ENCODE measurements at regions not wholly inside any gene's neighbourhood (a gene's known extent, or its start where the extent isn't known, plus 50 kb on each side); places are given as distances from the start of the nearest gene placed in this dataset.
"Not testable (repeated sequence)": the region's sequence is repeated elsewhere in the genome, so short reads cannot be mapped to it uniquely, and the experiment has no call there.

- H3K9me3 ChIP-seq (replicated peaks; ENCODE audit: control insufficient read depth, insufficient read depth, low read depth, low read length) = no peaks in the 10 kb centered on the region
- DNase-seq (ENCODE audit: extremely low read depth in 1 of 4, low spot score in 3 of 4) (no peak), ATAC-seq (no peak), FAIRE-seq (no peak)
- intact Hi-C loops (cut with micrococcal nuclease) = no loop called here
- no peak overlapping the region for H3K4me2 ChIP-seq (ENCODE audit: insufficient read depth, low read length)
- ChIA-PET CTCF (ENCODE audit: low intra/inter-chr PET ratio) (no interaction called here), POLR2A (no interaction called here)
- no peak overlapping the region for H2AFZ ChIP-seq (ENCODE audit: low read depth, low read length)
- TF ChIP-seq SETDB1 (IDR thresholded peaks at IDR 0.05; ENCODE audit: low read length) = no peak
- no peak for TF ChIP-seq RREB1 (CRISPR knock-in tag; IDR thresholded peaks at IDR 0.05)
- no peak for TF ChIP-seq ZNF512 (tag; IDR thresholded peaks at IDR 0.05)
- no peak for TF ChIP-seq SRF (CRISPR knock-in tag; IDR thresholded peaks at IDR 0.05)
- no peak for TF ChIP-seq MTA2 (IDR thresholded peaks at IDR 0.05; ENCODE audit: low read depth)
- no peak for TF ChIP-seq GTF2A2 (tag; IDR thresholded peaks at IDR 0.05)
- TF ChIP-seq TCF7 (IDR thresholded peaks at IDR 0.05; ENCODE audit: borderline replicate concordance) = no peak
- no peak for TF ChIP-seq ARID2 (IDR thresholded peaks at IDR 0.05)
- no peak for TF ChIP-seq ZNF561 (CRISPR knock-in tag; conservative IDR thresholded peaks at IDR 0.05)
- H3K79me2 ChIP-seq (ENCODE audit: control insufficient read depth, insufficient read depth, low read length) = no peaks in the 10 kb centered on the region
- no peak overlapping the region for H3K9ac ChIP-seq (ENCODE audit: insufficient read depth in 1 of 2, low read depth in 2 of 2, low read length in 2 of 2)
- H4K20me1 ChIP-seq (replicated peaks; ENCODE audit: control insufficient read depth, insufficient read depth, low read length) = no peaks in the 10 kb centered on the region
- no peaks in the 10 kb centered on the region for H3K36me3 ChIP-seq (ENCODE audit: control insufficient read depth, insufficient read depth, low read length)
- BruUV-seq (replicated peaks) = no TSS peak
- no peaks in the 10 kb centered on the region for H3K4me1 ChIP-seq (replicated peaks in 1 of 2; ENCODE audit: control insufficient read depth in 2 of 2, insufficient read depth in 2 of 2, low read length in 2 of 2)
- H3K27ac ChIP-seq (ENCODE audit: extremely low read depth, low read depth, low read length) = no peak overlapping the region
- no peaks in the 10 kb centered on the region for H3K27me3 ChIP-seq (ENCODE audit: control insufficient read depth in 2 of 2, insufficient read depth in 2 of 2, low read length in 2 of 2)
- 0% methylated on average over 1 of the region's 1 CpG for WGBS (ENCODE audit: insufficient coverage, low coverage, missing lambda C conversion rate)
- in situ Hi-C loops (cut with MboI) = no loop called here
- H3K4me3 ChIP-seq = no peak overlapping the region
- no peaks in the 10 kb centered on the region for H3K9me1 ChIP-seq (ENCODE audit: control insufficient read depth, insufficient read depth, low read length)
Observed at GRCh38 chr13:89458456-89458855, 1787.3 kb downstream of the SLITRK5 start.

- H3K27ac ChIP-seq (ENCODE audit: extremely low read depth, low read depth, low read length); BruUV-seq (replicated peaks): not testable (repeated sequence)
Observed at GRCh38 chr13:89460895-89461294, 1789.7 kb downstream of the SLITRK5 start.

More at GRCh38 chr13:89460895-89461294, 1789.7 kb downstream of the SLITRK5 start:
- H3K79me2 ChIP-seq (ENCODE audit: control insufficient read depth, insufficient read depth, low read length); H3K4me3 ChIP-seq; in situ Hi-C loops (cut with MboI); H3K27me3 ChIP-seq (ENCODE audit: control insufficient read depth in 2 of 2, insufficient read depth in 2 of 2, low read length in 2 of 2); intact Hi-C loops (cut with micrococcal nuclease); H2AFZ ChIP-seq (ENCODE audit: low read depth, low read length); H3K4me1 ChIP-seq (replicated peaks in 1 of 2; ENCODE audit: control insufficient read depth in 2 of 2, insufficient read depth in 2 of 2, low read length in 2 of 2); DNase-seq (ENCODE audit: extremely low read depth in 1 of 4, low spot score in 3 of 4); H3K9me1 ChIP-seq (ENCODE audit: control insufficient read depth, insufficient read depth, low read length); H4K20me1 ChIP-seq (replicated peaks; ENCODE audit: control insufficient read depth, insufficient read depth, low read length); CTCF ChIA-PET (ENCODE audit: low intra/inter-chr PET ratio); H3K9ac ChIP-seq (ENCODE audit: insufficient read depth in 1 of 2, low read depth in 2 of 2, low read length in 2 of 2); FAIRE-seq; H3K36me3 ChIP-seq (ENCODE audit: control insufficient read depth, insufficient read depth, low read length); H3K9me3 ChIP-seq (replicated peaks; ENCODE audit: control insufficient read depth, insufficient read depth, low read depth, low read length); POLR2A ChIA-PET; H3K4me2 ChIP-seq (ENCODE audit: insufficient read depth, low read length); ATAC-seq: not testable (repeated sequence)

All from K562 (cell line).